ENCODE measurements at regions not wholly inside any gene's neighbourhood (a gene's known extent, or its start where the extent isn't known, plus 50 kb on each side); places are given as distances from the start of the nearest gene placed in this dataset.

GRCh38 chrX:104510801-104511200, 55.2 kb upstream of the IL1RAPL2 start:
- CTCF ChIA-PET: no interaction called here
- POLR2A ChIA-PET: no interaction called here
- Mint-ChIP-seq H3K4me1 (no peaks in the 10 kb centered on the region), H3K9me3 (no peaks in the 10 kb centered on the region), H3K4me3 (no peak overlapping the region), H3K27ac (no peak overlapping the region), H3K36me3 (no peaks in the 10 kb centered on the region), H3K27me3 (ENCODE audit: low read depth) (no peaks in the 10 kb centered on the region; the same call in none of the 2 replicates)
- no peak for DNase-seq (ENCODE audit: low spot score)
- ATAC-seq: no peak
- TF ChIP-seq, protein P1, sequence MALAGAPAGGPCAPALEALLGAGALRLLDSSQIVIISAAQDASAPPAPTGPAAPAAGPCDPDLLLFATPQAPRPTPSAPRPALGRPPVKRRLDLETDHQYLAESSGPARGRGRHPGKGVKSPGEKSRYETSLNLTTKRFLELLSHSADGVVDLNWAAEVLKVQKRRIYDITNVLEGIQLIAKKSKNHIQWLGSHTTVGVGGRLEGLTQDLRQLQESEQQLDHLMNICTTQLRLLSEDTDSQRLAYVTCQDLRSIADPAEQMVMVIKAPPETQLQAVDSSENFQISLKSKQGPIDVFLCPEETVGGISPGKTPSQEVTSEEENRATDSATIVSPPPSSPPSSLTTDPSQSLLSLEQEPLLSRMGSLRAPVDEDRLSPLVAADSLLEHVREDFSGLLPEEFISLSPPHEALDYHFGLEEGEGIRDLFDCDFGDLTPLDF (CRISPR knock-in tag; IDR thresholded peaks at IDR 0.05): no peak
- TF ChIP-seq, protein P2, sequence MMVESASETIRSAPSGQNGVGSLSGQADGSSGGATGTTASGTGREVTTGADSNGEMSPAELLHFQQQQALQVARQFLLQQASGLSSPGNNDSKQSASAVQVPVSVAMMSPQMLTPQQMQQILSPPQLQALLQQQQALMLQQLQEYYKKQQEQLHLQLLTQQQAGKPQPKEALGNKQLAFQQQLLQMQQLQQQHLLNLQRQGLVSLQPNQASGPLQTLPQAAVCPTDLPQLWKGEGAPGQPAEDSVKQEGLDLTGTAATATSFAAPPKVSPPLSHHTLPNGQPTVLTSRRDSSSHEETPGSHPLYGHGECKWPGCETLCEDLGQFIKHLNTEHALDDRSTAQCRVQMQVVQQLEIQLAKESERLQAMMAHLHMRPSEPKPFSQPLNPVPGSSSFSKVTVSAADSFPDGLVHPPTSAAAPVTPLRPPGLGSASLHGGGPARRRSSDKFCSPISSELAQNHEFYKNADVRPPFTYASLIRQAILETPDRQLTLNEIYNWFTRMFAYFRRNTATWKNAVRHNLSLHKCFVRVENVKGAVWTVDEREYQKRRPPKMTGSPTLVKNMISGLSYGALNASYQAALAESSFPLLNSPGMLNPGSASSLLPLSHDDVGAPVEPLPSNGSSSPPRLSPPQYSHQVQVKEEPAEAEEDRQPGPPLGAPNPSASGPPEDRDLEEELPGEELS (CRISPR knock-in tag; IDR thresholded peaks at IDR 0.05): no peak
- TF ChIP-seq USF1 (CRISPR knock-in tag; IDR thresholded peaks at IDR 0.05): no peak
- TF ChIP-seq ATF6 (CRISPR knock-in tag; IDR thresholded peaks at IDR 0.05): no peak
- no peak for TF ChIP-seq FOXK1 (CRISPR knock-in tag; IDR thresholded peaks at IDR 0.05)
- no peak for TF ChIP-seq SOX15 (CRISPR knock-in tag; IDR thresholded peaks at IDR 0.05)
- TF ChIP-seq, protein P3, sequence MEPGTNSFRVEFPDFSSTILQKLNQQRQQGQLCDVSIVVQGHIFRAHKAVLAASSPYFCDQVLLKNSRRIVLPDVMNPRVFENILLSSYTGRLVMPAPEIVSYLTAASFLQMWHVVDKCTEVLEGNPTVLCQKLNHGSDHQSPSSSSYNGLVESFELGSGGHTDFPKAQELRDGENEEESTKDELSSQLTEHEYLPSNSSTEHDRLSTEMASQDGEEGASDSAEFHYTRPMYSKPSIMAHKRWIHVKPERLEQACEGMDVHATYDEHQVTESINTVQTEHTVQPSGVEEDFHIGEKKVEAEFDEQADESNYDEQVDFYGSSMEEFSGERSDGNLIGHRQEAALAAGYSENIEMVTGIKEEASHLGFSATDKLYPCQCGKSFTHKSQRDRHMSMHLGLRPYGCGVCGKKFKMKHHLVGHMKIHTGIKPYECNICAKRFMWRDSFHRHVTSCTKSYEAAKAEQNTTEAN (CRISPR knock-in tag; IDR thresholded peaks at IDR 0.05): no peak
- TF ChIP-seq FOXP1 (CRISPR knock-in tag; IDR thresholded peaks at IDR 0.05; ENCODE audit: borderline replicate concordance): no peak

- CTCF ChIA-PET: no interaction called here
- POLR2A ChIA-PET: no interaction called here
- Mint-ChIP-seq H3K9me3 (no peaks in the 10 kb centered on the region), H3K27ac (no peak overlapping the region), H3K36me3 (no peaks in the 10 kb centered on the region), H3K27me3 (ENCODE audit: low read depth) (no peaks in the 10 kb centered on the region; the same call in 1 of the 2 replicates), H3K4me1 (no peaks in the 10 kb centered on the region), H3K4me3 (no peak overlapping the region)
- ATAC-seq: no peak
- no peak for DNase-seq (ENCODE audit: low spot score)
- TF ChIP-seq, protein P3 (CRISPR knock-in tag; IDR thresholded peaks at IDR 0.05): no peak
- no peak for TF ChIP-seq ZNF219 (CRISPR knock-in tag; IDR thresholded peaks at IDR 0.05; ENCODE audit: borderline replicate concordance)
- no peak for TF ChIP-seq SMAD3 (CRISPR knock-in tag; IDR thresholded peaks at IDR 0.05; ENCODE audit: borderline replicate concordance)
- TF ChIP-seq E2F5 (CRISPR knock-in tag; IDR thresholded peaks at IDR 0.05): no peak
- TF ChIP-seq, protein P1 (CRISPR knock-in tag; IDR thresholded peaks at IDR 0.05): no peak
- TF ChIP-seq, protein P4, sequence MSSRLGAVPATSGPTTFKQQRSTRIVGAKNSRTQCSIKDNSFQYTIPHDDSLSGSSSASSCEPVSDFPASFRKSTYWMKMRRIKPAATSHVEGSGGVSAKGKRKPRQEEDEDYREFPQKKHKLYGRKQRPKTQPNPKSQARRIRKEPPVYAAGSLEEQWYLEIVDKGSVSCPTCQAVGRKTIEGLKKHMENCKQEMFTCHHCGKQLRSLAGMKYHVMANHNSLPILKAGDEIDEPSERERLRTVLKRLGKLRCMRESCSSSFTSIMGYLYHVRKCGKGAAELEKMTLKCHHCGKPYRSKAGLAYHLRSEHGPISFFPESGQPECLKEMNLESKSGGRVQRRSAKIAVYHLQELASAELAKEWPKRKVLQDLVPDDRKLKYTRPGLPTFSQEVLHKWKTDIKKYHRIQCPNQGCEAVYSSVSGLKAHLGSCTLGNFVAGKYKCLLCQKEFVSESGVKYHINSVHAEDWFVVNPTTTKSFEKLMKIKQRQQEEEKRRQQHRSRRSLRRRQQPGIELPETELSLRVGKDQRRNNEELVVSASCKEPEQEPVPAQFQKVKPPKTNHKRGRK (CRISPR knock-in tag; IDR thresholded peaks at IDR 0.05; ENCODE audit: borderline replicate concordance): no peak
- TF ChIP-seq, protein P5, sequence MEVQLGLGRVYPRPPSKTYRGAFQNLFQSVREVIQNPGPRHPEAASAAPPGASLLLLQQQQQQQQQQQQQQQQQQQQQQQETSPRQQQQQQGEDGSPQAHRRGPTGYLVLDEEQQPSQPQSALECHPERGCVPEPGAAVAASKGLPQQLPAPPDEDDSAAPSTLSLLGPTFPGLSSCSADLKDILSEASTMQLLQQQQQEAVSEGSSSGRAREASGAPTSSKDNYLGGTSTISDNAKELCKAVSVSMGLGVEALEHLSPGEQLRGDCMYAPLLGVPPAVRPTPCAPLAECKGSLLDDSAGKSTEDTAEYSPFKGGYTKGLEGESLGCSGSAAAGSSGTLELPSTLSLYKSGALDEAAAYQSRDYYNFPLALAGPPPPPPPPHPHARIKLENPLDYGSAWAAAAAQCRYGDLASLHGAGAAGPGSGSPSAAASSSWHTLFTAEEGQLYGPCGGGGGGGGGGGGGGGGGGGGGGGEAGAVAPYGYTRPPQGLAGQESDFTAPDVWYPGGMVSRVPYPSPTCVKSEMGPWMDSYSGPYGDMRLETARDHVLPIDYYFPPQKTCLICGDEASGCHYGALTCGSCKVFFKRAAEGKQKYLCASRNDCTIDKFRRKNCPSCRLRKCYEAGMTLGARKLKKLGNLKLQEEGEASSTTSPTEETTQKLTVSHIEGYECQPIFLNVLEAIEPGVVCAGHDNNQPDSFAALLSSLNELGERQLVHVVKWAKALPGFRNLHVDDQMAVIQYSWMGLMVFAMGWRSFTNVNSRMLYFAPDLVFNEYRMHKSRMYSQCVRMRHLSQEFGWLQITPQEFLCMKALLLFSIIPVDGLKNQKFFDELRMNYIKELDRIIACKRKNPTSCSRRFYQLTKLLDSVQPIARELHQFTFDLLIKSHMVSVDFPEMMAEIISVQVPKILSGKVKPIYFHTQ (CRISPR knock-in tag; IDR thresholded peaks at IDR 0.05): no peak
- no peak for TF ChIP-seq FOXP1 (CRISPR knock-in tag; IDR thresholded peaks at IDR 0.05; ENCODE audit: borderline replicate concordance)
- TF ChIP-seq ZNF396 (CRISPR knock-in tag; IDR thresholded peaks at IDR 0.05; ENCODE audit: borderline replicate concordance): no peak
- no peak for TF ChIP-seq CREB1 (CRISPR knock-in tag; IDR thresholded peaks at IDR 0.05)
- TF ChIP-seq E2F4 (CRISPR knock-in tag; IDR thresholded peaks at IDR 0.05; ENCODE audit: borderline replicate concordance, low read depth): no peak
Measured at GRCh38 chrX:104502460-104502859, 63.5 kb upstream of the IL1RAPL2 start.
